Endometrium (tissue), 2 donors: ENCODE measurements at regions not wholly inside any gene's neighbourhood (a gene's known extent, or its start where the extent isn't known, plus 50 kb on each side); places are given as distances from the start of the nearest gene placed in this dataset.

Experiments used
- FAIRE-seq: peaks from 2 replicates; lab custom pipeline; 2012; peaks lifted over from hg19 to GRCh38; lab: Jason Lieb, UNC
- donor health status: control.
- donor health status: control.

- FAIRE-seq: no peak
Observed at GRCh38 chr21:19684328-19684727, 1280.7 kb upstream of the TMPRSS15 start.

DNA sequence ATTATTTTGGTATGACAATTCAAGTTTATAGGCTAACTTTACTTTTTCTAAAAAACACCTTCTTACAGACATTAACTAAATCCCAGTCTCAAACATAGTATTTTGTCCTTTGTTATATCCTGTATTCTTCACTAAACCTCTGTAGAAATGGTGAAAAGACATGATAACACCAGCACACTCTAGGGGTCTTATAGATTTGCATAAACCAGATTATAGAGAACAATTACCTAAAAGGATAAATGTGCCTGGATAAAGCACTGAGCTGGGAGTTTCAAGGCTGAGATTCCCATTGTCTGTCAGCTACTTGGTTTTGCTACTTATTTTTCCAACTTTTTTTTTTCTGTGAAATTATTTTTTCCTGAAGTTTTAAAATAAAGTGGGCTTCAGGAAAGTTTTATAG lies 1288.6 kb upstream of the TMPRSS15 start:
- no peak for FAIRE-seq

DNA sequence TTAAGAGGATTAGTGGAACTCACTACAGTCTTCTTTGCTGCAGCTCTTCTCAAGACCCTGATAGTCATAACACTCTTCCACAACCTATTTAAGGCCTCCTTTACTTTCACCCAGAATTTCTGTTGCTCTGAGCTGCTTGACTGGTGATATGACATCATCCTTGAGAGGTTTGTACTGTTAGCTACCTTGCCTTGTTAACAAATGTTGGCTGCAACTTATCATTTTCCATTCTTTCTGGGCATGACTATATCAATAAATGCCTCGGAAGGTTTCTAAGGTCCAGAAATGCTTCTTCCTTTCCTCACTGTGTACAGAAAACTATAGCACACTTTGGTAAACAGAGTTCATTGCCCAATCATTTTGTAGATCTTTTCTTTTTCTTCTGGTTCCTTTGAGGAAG lies 1292.2 kb upstream of the TMPRSS15 start:
- no peak for FAIRE-seq

DNA sequence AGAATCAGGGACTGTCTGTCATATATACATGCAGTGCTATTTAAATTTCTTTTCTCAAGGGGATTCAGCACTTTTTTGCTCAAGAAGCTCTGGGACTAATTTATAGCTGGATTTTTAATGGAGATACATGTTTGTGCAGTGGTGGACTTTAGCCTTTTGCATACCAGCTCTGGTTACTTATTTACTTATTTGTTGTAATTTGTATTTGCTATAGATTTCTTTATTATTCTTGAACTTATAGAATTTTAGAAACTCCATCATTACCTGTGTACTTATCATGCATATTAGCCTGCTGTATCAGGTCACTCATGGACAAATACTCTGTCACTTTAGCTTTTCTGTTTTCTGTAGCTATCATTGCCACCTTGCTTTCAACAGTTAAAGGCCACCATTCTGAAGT lies 1296.9 kb upstream of the TMPRSS15 start:
- no peak for FAIRE-seq

- FAIRE-seq: no peak
Observed at GRCh38 chr21:19702726-19703125, 1295.5 kb upstream of the NCAM2 start.

GRCh38 chr21:19704832-19705231 lies 1293.4 kb upstream of the NCAM2 start:
- FAIRE-seq: no peak

GRCh38 chr21:19712441-19712840 lies 1285.8 kb upstream of the NCAM2 start:
- no peak for FAIRE-seq

- FAIRE-seq: no peak
Observed at GRCh38 chr21:19713313-19713712, 1284.9 kb upstream of the NCAM2 start.

- FAIRE-seq: no peak
Observed at GRCh38 chr21:19724081-19724480, 1274.1 kb upstream of the NCAM2 start.

- no peak for FAIRE-seq
Observed at GRCh38 chr21:19731251-19731650, 1267.0 kb upstream of the NCAM2 start.

- no peak for FAIRE-seq
Observed at GRCh38 chr21:19759836-19760235, 1238.4 kb upstream of the NCAM2 start.

- FAIRE-seq: no peak
Observed at GRCh38 chr21:19767546-19767945, 1230.7 kb upstream of the NCAM2 start.

DNA sequence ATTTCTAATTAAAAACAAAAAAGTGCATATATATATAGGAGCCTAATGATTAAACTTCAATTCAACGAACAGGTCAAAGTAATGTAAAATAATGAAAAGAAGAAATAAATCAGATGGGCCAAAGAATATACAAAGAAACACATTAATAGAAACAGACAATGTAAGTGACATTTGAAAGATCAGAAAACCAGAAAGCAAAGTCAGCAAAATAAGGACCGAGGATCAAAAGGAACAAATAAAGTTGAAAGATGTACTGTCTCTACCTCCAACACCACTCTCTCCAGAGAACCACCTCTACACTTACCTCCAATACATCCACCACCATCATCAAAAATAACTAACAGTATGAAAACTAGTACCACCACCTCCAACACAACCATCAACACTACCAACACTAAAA lies 1226.3 kb upstream of the NCAM2 start:
- no peak for FAIRE-seq

DNA sequence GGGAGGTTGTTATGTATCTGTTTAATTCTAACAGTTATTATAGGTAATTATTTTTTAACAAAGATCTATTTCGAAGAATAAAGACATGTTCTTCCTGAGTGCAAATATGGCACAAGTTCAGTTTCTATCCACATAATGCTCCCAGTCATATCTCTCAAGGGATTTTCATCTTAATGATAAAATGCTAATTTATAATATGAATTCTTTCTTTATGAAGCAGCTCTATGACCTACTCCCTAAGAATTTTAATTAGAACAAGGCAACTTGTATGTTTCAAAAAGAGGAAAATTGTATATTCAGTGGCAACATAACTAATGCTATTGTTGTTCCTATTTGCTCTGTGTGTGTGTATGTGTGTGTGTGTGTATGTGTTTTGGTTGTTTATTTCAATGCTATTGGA lies 1222.1 kb upstream of the NCAM2 start:
- peak; percentile 31 for FAIRE-seq

DNA sequence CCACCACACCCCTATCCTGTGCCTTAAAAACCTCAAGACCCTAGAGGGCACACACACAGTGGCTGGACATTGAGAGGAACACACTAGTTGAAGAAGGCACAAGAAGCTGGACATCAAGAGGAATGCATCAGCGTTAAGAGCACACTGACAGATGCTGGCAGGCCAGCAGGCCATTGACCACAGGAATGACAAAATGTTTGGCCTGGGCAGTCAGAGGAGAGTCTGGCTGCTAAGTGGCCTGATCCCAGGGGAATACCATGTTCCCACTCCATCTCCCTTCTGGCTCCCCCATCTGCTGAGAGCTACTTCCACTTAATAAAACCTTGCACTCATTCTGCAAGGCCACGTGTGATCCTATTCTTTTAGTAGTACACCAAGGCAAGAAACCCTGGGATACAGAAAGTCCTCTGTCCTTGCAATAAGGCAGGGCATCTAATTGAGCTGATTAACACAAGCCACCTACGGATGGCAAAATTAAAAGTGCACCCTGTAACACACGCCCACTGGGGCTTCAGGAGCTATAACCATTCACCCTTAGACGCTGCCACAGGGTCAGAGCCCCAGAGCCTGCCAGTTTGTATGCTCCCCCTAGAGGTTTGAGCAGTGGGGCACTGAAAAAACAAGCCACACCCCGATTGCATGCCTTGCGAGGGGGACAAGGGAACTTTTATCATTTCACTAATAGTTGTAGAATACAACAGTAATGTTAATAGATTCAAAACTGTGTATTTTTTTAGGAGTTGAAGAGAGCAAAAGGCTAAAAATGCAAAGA lies 1216.1 kb upstream of the NCAM2 start:
- no peak for FAIRE-seq

DNA sequence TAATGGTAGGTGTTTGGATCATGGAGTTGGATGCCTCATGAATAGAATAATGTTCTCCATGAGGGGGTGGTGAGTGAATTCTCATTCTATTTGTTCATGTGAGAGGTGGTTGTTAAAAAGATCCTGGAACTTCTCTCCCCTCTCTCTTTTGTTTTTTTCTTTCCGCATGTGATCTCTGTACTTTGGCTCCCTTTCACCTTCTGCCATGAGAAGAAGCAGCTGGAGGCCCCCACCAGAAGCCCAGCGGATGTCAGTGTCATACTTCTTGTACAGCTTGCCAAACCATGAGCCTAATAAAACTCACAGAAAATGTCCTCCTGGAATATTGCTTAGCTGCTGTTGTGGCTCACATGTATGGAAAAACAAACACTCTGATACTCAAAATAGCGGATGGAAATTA lies 1212.3 kb upstream of the NCAM2 start:
- no peak for FAIRE-seq

- FAIRE-seq: no peak
Observed at GRCh38 chr21:19792004-19792403, 1206.2 kb upstream of the NCAM2 start.

DNA sequence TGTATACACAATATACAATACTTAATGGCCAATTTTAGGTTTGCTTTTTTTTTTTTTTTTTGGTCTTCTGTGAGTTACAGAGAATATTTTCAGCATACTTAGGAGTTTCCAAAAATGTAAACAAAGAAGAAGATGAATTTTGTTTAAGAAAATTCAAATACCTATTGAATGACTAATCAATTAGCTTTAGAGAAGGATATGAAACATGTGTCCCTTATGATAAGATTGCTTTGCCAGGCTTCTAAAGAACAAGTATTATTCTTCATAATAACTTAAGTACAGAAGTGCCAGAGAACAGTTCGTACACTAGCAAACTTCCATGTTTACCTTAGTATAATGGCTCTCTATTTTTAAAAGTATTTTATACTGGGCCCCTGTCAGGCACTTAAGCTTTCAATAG lies 1191.0 kb upstream of the NCAM2 start:
- FAIRE-seq: no peak

DNA sequence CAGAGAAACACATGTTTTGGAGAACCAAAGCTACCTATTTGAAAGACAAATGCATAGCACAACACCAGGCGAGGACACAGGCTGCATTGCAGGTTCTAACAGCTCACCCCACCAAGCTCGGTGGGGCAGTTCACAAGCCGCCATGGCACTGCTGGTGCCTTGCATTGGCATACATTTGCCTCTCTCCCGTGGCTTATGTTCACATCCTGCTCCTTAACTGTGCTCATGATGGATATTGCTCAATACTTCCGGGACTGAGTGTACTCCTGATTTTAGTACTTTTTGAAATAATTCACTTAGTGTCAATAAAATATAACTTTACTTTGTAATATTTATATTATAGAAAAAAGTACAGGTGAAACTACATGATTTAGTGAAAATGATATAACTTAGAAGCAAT lies 1187.4 kb upstream of the NCAM2 start:
- no peak for FAIRE-seq

DNA sequence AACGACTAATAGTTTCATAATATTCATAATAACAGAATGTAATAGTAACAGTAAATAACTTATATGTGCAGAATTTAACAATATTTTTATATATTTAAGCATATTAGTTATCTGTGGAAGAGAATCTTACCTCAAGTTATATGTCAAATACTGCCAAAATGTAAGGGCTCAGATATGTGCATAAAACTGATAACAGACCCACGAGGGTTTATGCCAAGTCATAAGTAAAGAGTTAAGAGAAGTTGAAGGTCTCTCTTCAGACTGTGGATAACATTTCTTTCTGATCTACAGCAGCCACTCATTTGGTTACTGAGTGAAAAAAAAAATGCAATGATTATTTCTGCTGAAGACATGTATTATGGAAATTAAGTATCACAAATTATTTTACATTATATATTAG lies 1167.8 kb upstream of the NCAM2 start:
- FAIRE-seq: no peak

DNA sequence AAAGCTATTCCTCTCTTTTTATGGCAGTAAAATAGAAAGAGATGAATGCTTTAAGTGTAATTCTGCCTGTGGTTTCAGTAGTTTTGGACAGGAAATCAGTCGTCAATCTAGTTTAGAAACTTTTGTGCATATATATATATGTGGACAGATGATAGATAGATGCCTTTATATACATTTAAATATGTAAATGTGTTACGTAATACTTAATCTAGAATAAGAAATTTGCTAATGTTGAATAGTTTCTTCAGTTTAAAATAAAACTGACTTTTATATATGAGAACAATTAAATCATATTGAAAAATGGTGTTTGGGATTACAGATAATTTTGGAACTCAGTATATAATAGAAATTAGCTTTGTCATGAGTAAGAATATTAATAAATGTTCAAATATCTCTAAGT lies 1165.7 kb upstream of the NCAM2 start:
- FAIRE-seq: no peak

GRCh38 chr21:19833082-19833481 lies 1165.1 kb upstream of the NCAM2 start:
- FAIRE-seq: no peak

DNA sequence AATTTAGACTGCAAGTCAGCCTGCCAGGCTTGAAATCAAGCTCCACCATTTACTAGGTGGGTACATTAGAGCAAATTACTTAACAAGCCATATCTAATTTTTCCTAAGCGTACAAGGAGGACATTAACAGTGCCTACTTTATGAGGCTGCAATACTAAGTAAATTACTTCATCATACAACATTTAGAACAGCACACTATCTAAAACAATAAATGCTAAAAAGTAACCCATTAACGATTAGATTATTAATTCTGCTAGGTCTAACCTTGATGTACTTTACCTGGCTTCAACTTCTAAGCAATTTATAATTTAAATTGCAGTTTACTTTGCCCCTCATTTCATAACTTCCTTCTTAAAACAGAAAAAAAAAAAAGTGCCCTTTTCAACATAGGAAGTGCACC lies 1155.6 kb upstream of the NCAM2 start:
- no peak for FAIRE-seq

DNA sequence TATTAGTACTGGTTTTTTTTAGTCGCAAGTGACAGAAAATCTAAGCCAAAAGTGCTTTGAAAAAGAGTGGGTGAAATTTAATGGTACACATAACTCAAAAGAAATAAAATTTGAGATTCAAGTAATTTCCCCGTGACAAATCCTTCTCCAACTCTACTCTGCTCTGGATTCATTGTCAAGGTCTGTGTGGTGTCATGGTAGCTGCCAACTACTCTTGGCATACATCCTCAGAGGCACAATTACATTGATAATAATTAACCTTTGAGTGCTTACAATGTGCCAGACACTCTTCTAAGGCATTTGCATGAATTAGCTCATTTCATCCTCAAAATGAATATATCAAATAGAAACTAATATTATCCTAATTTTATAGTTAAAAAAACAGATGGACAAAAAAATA lies 1153.9 kb upstream of the NCAM2 start:
- FAIRE-seq: no peak

- FAIRE-seq: no peak
Observed at GRCh38 chr21:19850157-19850556, 1148.1 kb upstream of the NCAM2 start.
